PC-9 (cell line): ENCODE measurements at regions not wholly inside any gene's neighbourhood (a gene's known extent, or its start where the extent isn't known, plus 50 kb on each side); places are given as distances from the start of the nearest gene placed in this dataset.

ENCODE experiments used
- EZH2 ChIP-seq: fragments of 200-600 bp; sonication (generic); IDR thresholded peaks from 2 replicates; pipeline ENCODE4 v1.8.0; 2017; ENCODE audit warnings: antibody characterized with exemption, low read depth
- TF ChIP-seq, protein P1 (sequence below): fragments of 200-600 bp; sonication (generic); conservative IDR thresholded peaks from 2 replicates; pipeline ENCODE4 v1.6.1; 2017; ENCODE audit warnings: mixed run types, antibody characterized with exemption, mild to moderate bottlenecking, moderate library complexity

DNA sequence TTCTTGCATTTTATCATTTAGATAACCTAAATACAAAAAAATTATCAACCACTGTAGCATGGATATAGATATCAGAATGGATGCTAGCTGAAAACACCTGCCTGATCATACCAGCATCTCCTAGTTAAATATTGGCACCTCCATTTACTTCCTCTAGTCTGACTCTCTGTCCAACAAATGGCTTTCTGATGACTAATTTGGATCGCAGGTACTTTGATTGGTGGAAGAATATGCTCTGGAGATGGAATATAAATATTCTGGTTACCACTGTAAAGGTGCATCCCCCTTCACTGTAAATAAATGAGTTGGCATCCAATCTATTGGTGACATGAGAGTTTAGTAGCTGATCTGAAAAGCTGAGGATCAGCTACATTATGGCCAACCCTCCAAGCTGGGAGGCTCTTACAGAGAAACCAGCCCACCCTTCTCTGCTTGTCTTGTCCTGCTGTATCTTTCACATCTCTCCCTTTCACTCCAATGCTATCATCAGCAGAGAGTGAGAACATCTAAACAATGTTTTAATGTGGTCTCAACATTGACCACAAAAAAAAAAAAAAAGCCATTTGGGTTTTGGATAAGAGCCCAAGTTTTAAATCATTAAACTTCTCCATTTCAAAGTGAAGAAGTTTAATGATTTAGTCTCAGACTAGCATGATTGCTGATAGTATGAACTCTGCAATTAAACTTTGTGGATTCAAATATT is 90.5 kb downstream of the PMAIP1 start:
- TF ChIP-seq, protein P1, sequence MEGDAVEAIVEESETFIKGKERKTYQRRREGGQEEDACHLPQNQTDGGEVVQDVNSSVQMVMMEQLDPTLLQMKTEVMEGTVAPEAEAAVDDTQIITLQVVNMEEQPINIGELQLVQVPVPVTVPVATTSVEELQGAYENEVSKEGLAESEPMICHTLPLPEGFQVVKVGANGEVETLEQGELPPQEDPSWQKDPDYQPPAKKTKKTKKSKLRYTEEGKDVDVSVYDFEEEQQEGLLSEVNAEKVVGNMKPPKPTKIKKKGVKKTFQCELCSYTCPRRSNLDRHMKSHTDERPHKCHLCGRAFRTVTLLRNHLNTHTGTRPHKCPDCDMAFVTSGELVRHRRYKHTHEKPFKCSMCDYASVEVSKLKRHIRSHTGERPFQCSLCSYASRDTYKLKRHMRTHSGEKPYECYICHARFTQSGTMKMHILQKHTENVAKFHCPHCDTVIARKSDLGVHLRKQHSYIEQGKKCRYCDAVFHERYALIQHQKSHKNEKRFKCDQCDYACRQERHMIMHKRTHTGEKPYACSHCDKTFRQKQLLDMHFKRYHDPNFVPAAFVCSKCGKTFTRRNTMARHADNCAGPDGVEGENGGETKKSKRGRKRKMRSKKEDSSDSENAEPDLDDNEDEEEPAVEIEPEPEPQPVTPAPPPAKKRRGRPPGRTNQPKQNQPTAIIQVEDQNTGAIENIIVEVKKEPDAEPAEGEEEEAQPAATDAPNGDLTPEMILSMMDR: no peak
- no peak for TF ChIP-seq EZH2
